ENCODE measurements at regions not wholly inside any gene's neighbourhood (a gene's known extent, or its start where the extent isn't known, plus 50 kb on each side); places are given as distances from the start of the nearest gene placed in this dataset.
"Not testable (repeated sequence)": the region's sequence is repeated elsewhere in the genome, so short reads cannot be mapped to it uniquely, and the experiment has no call there.

DNA sequence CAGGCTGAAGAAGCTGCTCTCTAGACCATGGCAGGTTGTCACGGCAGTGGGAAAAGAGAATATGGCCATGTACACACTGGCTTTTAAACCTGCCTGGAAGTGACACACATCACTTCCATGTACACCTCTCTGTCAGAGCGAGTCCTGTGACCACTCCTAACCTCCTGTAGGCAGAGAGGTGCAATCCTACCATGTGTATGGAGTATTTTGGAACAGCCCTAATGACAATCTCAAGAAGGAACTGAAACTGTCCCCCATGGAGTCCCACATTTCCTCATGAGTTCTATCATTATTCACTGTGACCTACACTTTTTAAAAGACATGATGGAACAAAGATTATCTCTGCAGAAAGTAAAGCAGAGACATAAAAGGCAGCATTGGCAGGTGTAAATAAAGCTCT lies 153.4 kb upstream of the PFN2 start:
- ChIA-PET CTCF (no interaction called here), POLR2A (ENCODE audit: low non-redundant PET) (no interaction called here)
- intact Hi-C loops (cut with micrococcal nuclease; ENCODE audit: unreplicated experiment), result no loop called here

DNA sequence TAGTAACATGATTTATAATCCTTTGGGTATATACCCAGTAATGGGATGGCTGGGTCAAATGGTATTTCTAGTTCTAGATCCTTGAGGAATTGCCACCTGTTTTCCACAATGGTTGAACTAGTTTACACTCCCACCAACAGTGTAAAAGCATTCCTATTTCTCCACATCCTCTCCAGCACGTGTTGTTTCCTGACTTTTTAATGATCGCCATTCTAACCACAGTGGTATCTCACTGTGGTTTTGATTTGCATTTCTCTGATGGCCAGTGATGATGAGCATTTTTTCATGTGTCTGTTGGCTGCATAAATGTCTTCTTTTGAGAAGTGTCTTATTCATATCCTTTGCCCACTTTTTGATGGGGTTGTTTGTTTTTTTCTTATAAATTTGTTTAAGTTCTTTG lies 152.6 kb upstream of the PFN2 start:
- H3K27me3 ChIP-seq (replicated peaks; ENCODE audit: insufficient read depth, low read depth, low read length, poor library complexity); H3K4me3 ChIP-seq (ENCODE audit: low read depth, low read length, poor library complexity, severe bottlenecking); H3K27ac ChIP-seq (ENCODE audit: low read depth, low read length, poor library complexity, severe bottlenecking); DNase-seq (ENCODE audit: low spot score); BruUV-seq (replicated peaks); CTCF ChIA-PET; H3K9me3 ChIP-seq (ENCODE audit: low read depth, low read length, poor library complexity, severe bottlenecking); H3K36me3 ChIP-seq (ENCODE audit: insufficient read depth, low read length, poor library complexity, severe bottlenecking); H3K4me1 ChIP-seq (ENCODE audit: insufficient read depth, low read length, poor library complexity, severe bottlenecking); intact Hi-C loops (cut with micrococcal nuclease; ENCODE audit: unreplicated experiment); POLR2A ChIA-PET (ENCODE audit: low non-redundant PET): not testable (repeated sequence)

More for the DNA sequence above, 153.4 kb upstream of the PFN2 start:
- Histone ChIP-seq H3K4me1 (ENCODE audit: insufficient read depth, low read length, poor library complexity, severe bottlenecking) (no peaks in the 10 kb centered on the region), H3K9me3 (ENCODE audit: low read depth, low read length, poor library complexity, severe bottlenecking) (no peaks in the 10 kb centered on the region), H3K4me3 (ENCODE audit: low read depth, low read length, poor library complexity, severe bottlenecking) (no peak overlapping the region), H3K27me3 (replicated peaks; ENCODE audit: insufficient read depth, low read depth, low read length, poor library complexity) (no peaks in the 10 kb centered on the region), H3K36me3 (ENCODE audit: insufficient read depth, low read length, poor library complexity, severe bottlenecking) (no peaks in the 10 kb centered on the region), H3K27ac (ENCODE audit: low read depth, low read length, poor library complexity, severe bottlenecking) (no peak overlapping the region)
- no peak for DNase-seq (ENCODE audit: low spot score)
- TF ChIP-seq, protein P1, sequence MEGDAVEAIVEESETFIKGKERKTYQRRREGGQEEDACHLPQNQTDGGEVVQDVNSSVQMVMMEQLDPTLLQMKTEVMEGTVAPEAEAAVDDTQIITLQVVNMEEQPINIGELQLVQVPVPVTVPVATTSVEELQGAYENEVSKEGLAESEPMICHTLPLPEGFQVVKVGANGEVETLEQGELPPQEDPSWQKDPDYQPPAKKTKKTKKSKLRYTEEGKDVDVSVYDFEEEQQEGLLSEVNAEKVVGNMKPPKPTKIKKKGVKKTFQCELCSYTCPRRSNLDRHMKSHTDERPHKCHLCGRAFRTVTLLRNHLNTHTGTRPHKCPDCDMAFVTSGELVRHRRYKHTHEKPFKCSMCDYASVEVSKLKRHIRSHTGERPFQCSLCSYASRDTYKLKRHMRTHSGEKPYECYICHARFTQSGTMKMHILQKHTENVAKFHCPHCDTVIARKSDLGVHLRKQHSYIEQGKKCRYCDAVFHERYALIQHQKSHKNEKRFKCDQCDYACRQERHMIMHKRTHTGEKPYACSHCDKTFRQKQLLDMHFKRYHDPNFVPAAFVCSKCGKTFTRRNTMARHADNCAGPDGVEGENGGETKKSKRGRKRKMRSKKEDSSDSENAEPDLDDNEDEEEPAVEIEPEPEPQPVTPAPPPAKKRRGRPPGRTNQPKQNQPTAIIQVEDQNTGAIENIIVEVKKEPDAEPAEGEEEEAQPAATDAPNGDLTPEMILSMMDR (conservative IDR thresholded peaks at IDR 0.05; ENCODE audit: low read depth, low read length), result no peak
- TF ChIP-seq EZH2 (IDR thresholded peaks at IDR 0.05; ENCODE audit: borderline replicate concordance, low read depth, low read length, poor library complexity, severe bottlenecking), result no peak
- no TSS peak for BruUV-seq (replicated peaks)

DNA sequence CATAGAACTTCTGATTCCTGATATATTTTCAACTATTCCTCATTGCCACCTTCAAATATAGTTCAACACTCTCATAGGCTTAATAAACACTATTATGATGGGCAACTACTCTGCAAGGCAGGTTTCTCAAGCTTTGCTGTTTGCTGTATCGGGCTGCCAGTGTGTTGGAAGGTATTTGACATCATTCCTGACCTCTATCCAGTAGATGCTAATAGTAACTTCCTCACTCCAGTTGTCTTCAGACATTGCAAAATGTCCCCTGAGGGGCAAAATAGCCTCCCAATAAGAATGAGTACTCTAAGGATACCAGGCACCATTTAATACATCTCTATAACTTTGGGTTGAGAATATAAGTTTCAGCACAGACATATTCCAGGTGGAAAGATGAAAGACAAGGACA lies 147.5 kb upstream of the PFN2 start:
- no peak for TF ChIP-seq EZH2 (IDR thresholded peaks at IDR 0.05; ENCODE audit: borderline replicate concordance, low read depth, low read length, poor library complexity, severe bottlenecking)
- TF ChIP-seq, protein P1 (conservative IDR thresholded peaks at IDR 0.05; ENCODE audit: low read depth, low read length), result no peak
- Histone ChIP-seq H3K27ac (ENCODE audit: low read depth, low read length, poor library complexity, severe bottlenecking) (no peak overlapping the region), H3K9me3 (ENCODE audit: low read depth, low read length, poor library complexity, severe bottlenecking) (no peaks in the 10 kb centered on the region), H3K27me3 (replicated peaks; ENCODE audit: insufficient read depth, low read depth, low read length, poor library complexity) (no peaks in the 10 kb centered on the region), H3K4me1 (ENCODE audit: insufficient read depth, low read length, poor library complexity, severe bottlenecking) (peaks cover 18% of the 10 kb centered on the region), H3K36me3 (ENCODE audit: insufficient read depth, low read length, poor library complexity, severe bottlenecking) (no peaks in the 10 kb centered on the region), H3K4me3 (ENCODE audit: low read depth, low read length, poor library complexity, severe bottlenecking) (no peak overlapping the region)
- intact Hi-C loops (cut with micrococcal nuclease; ENCODE audit: unreplicated experiment), result no loop called here
- CTCF ChIA-PET, result no interaction called here
- DNase-seq (ENCODE audit: low spot score), result no peak
- POLR2A ChIA-PET (ENCODE audit: low non-redundant PET), result no interaction called here
- BruUV-seq (replicated peaks), result no TSS peak

DNA sequence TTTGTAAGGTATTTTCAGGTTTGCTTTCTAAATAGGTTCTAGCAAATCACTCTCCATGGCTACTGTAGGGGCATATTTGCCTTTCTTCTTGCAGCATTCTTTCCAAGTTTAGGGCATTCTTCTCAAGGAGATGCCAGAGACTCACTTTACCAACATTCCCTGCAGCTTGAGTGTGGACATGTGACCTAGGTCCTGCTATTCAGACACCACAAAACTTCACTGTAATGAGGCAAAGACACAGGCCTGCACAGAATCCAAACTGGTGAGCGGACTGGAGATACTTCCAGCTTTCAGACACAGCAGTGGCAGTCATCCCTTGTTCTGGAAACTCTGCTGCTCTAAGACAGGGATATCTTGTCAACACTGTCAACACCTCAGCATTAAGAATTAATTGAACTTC lies 146.4 kb upstream of the PFN2 start:
- no peaks in the 10 kb centered on the region for H3K27me3 ChIP-seq (replicated peaks; ENCODE audit: insufficient read depth, low read depth, low read length, poor library complexity)
- no peaks in the 10 kb centered on the region for H3K36me3 ChIP-seq (ENCODE audit: insufficient read depth, low read length, poor library complexity, severe bottlenecking)
- TF ChIP-seq, protein P1 (conservative IDR thresholded peaks at IDR 0.05; ENCODE audit: low read depth, low read length), result no peak
- no peak for TF ChIP-seq EZH2 (IDR thresholded peaks at IDR 0.05; ENCODE audit: borderline replicate concordance, low read depth, low read length, poor library complexity, severe bottlenecking)
- ChIA-PET POLR2A (ENCODE audit: low non-redundant PET) (no interaction called here), CTCF (no interaction called here)
- intact Hi-C loops (cut with micrococcal nuclease; ENCODE audit: unreplicated experiment), result no loop called here
- no peak overlapping the region for H3K4me3 ChIP-seq (ENCODE audit: low read depth, low read length, poor library complexity, severe bottlenecking)
- H3K4me1 ChIP-seq (ENCODE audit: insufficient read depth, low read length, poor library complexity, severe bottlenecking), result peaks cover 18% of the 10 kb centered on the region
- H3K27ac ChIP-seq (ENCODE audit: low read depth, low read length, poor library complexity, severe bottlenecking), result no peak overlapping the region
- no TSS peak for BruUV-seq (replicated peaks)
- DNase-seq (ENCODE audit: low spot score), result no peak
- no peaks in the 10 kb centered on the region for H3K9me3 ChIP-seq (ENCODE audit: low read depth, low read length, poor library complexity, severe bottlenecking)
